Thyroid gland (tissue), 4 donors: ENCODE measurements at regions not wholly inside any gene's neighbourhood (a gene's known extent, or its start where the extent isn't known, plus 50 kb on each side); places are given as distances from the start of the nearest gene placed in this dataset.

Experiments used
- DNase-seq, 2 donors: peaks; one replicate each; pipeline ENCODE4 v3.0.0-alpha.2; 2019
- H3K27ac ChIP-seq, 3 donors: fragments of 200-600 bp; sonication (generic); 1 replicate in 2 of 3; 2 replicates in 1 of 3; pipeline ENCODE4 v1.5.1; 2016 to 2019; ENCODE audit warnings: mild to moderate bottlenecking in 1 of 3, moderate library complexity in 1 of 3
- H3K27me3 ChIP-seq: fragments of 200-600 bp; sonication (generic); one replicate; pipeline ENCODE4 v1.5.1; 2019
- H3K36me3 ChIP-seq, 2 donors: fragments of 200-600 bp; sonication (generic); one replicate each; pipeline ENCODE4 v1.5.1; 2016 to 2019
- H3K4me1 ChIP-seq, 2 donors: fragments of 200-600 bp; sonication (generic); one replicate each; pipeline ENCODE4 v1.5.1; 2017 to 2019
- H3K4me3 ChIP-seq, 3 donors: fragments of 200-600 bp; sonication (generic); replicated peaks in 1 of 3; 1 replicate in 2 of 3; 2 replicates in 1 of 3; pipeline ENCODE4 v1.5.1; 2016; ENCODE audit warnings: mild to moderate bottlenecking in 1 of 3
- H3K9me3 ChIP-seq: fragments of 200-600 bp; sonication (generic); one replicate; pipeline ENCODE4 v1.5.1; 2017
- CTCF ChIP-seq, 6 experiments: fragments of 200-600 bp in 3 of 6; fragments of 450-650 bp in 3 of 6; sonication (generic) in 3 of 6; IDR thresholded peaks; one replicate each; pipeline ENCODE4 v1.5.1; 2016 to 2019; ENCODE audit warnings: antibody characterized with exemption in 6 of 6, mild to moderate bottlenecking in 2 of 6, inconsistent platforms in 1 of 6, moderate library complexity in 1 of 6
- POLR2A ChIP-seq, 2 donors: fragments of 450-650 bp; IDR thresholded peaks; one replicate each; pipeline ENCODE4 v1.6.1; 2017; ENCODE audit warnings: antibody characterized with exemption in 2 of 2, mild to moderate bottlenecking in 2 of 2, moderate library complexity in 1 of 2
- WGBS, 2 donors: methylation state at CpG; one replicate each; pipeline ENCODE4 v1.1.5; 2017; 5-methylcytosine and 5-hydroxymethylcytosine counted together
- intact Hi-C: fragments of 100-400 bp; cut with DNase I; formaldehyde crosslinking; loops from one replicate; pipeline ENCODE4 v1.15.1; 2023

GRCh38 chr14:101441710-101442109, 119.6 kb upstream of the DIO3 start:
- H3K27me3 ChIP-seq: no peaks in the 10 kb centered on the region
- H3K27ac ChIP-seq: no peak overlapping the region
- 95 to 96% methylated on average over 16 of the region's 16 CpGs for WGBS, 2 donors
- intact Hi-C loops: no loop called here
- H3K9me3 ChIP-seq: no peaks in the 10 kb centered on the region
- no peak for DNase-seq
- TF ChIP-seq POLR2A (IDR thresholded peaks at IDR 0.05): no peak
- TF ChIP-seq CTCF (IDR thresholded peaks at IDR 0.05): no peak
- no peaks in the 10 kb centered on the region for H3K36me3 ChIP-seq
- no peak overlapping the region for H3K4me3 ChIP-seq
- H3K4me1 ChIP-seq: no peaks in the 10 kb centered on the region

GRCh38 chr14:101442451-101442850, 118.8 kb upstream of the DIO3 start:
- H3K4me1 ChIP-seq: no peaks in the 10 kb centered on the region
- H3K27me3 ChIP-seq: no peaks in the 10 kb centered on the region
- H3K27ac ChIP-seq: no peak overlapping the region
- H3K36me3 ChIP-seq: no peaks in the 10 kb centered on the region
- no peaks in the 10 kb centered on the region for H3K9me3 ChIP-seq
- no peak overlapping the region for H3K4me3 ChIP-seq
- 88 to 94% methylated on average over 20 to 21 of the region's 21 CpGs for WGBS, 2 donors
- intact Hi-C loops: no loop called here
- TF ChIP-seq CTCF (IDR thresholded peaks at IDR 0.05): no peak
- TF ChIP-seq POLR2A (IDR thresholded peaks at IDR 0.05): no peak
- no peak for DNase-seq

- intact Hi-C loops: no loop called here
- no peak for DNase-seq
- no peaks in the 10 kb centered on the region for H3K36me3 ChIP-seq
- TF ChIP-seq CTCF (IDR thresholded peaks at IDR 0.05): no peak
- TF ChIP-seq POLR2A (IDR thresholded peaks at IDR 0.05): no peak
- no peaks in the 10 kb centered on the region for H3K9me3 ChIP-seq
- no peak overlapping the region for H3K27ac ChIP-seq
- no peak overlapping the region for H3K4me3 ChIP-seq
- WGBS, 2 donors: 88% methylated on average over 7 of the region's 7 CpGs
- no peaks in the 10 kb centered on the region for H3K4me1 ChIP-seq
- H3K27me3 ChIP-seq: no peaks in the 10 kb centered on the region
Measured at GRCh38 chr14:101444116-101444515, 117.2 kb upstream of the DIO3 start.

DNA sequence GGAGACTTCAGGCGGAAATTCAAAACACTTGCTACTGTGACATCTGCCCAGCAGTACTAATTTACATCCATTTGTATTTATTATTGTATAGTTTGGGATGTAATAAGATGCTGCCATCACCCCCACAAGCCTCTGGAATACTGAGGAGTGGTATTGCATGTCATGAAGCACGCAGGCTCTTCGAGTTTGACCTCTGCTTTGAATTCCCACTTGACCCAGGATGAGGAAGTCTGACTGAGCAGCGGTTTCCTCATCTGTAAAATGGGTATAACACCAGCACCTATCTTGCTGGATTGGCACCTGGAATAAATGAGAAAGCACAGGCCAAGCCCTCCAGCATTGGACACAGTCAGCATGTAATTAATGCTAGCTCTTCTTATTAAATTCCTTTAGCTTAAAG, 116.0 kb upstream of the DIO3 start:
- Histone ChIP-seq H3K27me3 (no peaks in the 10 kb centered on the region), H3K4me1 (no peaks in the 10 kb centered on the region), H3K36me3 (no peaks in the 10 kb centered on the region), H3K4me3 (no peak overlapping the region), H3K27ac (no peak overlapping the region), H3K9me3 (no peaks in the 10 kb centered on the region)
- 87 to 98% methylated on average over 4 of the region's 4 CpGs for WGBS, 2 donors
- DNase-seq: no peak
- no peak for TF ChIP-seq POLR2A (IDR thresholded peaks at IDR 0.05)
- no peak for TF ChIP-seq CTCF (IDR thresholded peaks at IDR 0.05)
- intact Hi-C loops: no loop called here

GRCh38 chr14:101446387-101446969, 114.8 kb upstream of the DIO3 start:
- 86 to 87% methylated on average over 10 of the region's 10 CpGs for WGBS, 2 donors
- H3K36me3 ChIP-seq: no peaks in the 10 kb centered on the region
- no peaks in the 10 kb centered on the region for H3K4me1 ChIP-seq
- intact Hi-C loops: no loop called here
- TF ChIP-seq CTCF (IDR thresholded peaks at IDR 0.05) (no peak), POLR2A (IDR thresholded peaks at IDR 0.05) (no peak)
- H3K27me3 ChIP-seq: no peaks in the 10 kb centered on the region
- no peak overlapping the region for H3K4me3 ChIP-seq
- DNase-seq: no peak
- H3K27ac ChIP-seq: no peak overlapping the region
- no peaks in the 10 kb centered on the region for H3K9me3 ChIP-seq
